ENCODE measurements at regions not wholly inside any gene's neighbourhood (a gene's known extent, or its start where the extent isn't known, plus 50 kb on each side); places are given as distances from the start of the nearest gene placed in this dataset.
"Not testable (repeated sequence)": the region's sequence is repeated elsewhere in the genome, so short reads cannot be mapped to it uniquely, and the experiment has no call there.

GRCh38 chr13:62483774-62484173 lies 1068.1 kb upstream of the PCDH20 start:
- Histone ChIP-seq H3K27ac (0 out of 2 replicates have a peak overlapping the region, but pooled peaks have one; percentile 28), H3K4me3 (ENCODE audit: low read depth, low read length) (no peak overlapping the region), H3K9me3 (ENCODE audit: severe bottlenecking) (no peaks in the 10 kb centered on the region), H3K36me3 (no peaks in the 10 kb centered on the region), H3K27me3 (ENCODE audit: insufficient read depth, low read depth, severe bottlenecking) (no peaks in the 10 kb centered on the region)
- TF ChIP-seq CTCF (IDR thresholded peaks at IDR 0.05; ENCODE audit: low read depth, low read length): no peak
- peak; percentile 10 for DNase-seq

- Histone ChIP-seq H3K27ac (no peak overlapping the region), H3K27me3 (ENCODE audit: insufficient read depth, low read depth, severe bottlenecking) (no peaks in the 10 kb centered on the region), H3K9me3 (ENCODE audit: severe bottlenecking) (no peaks in the 10 kb centered on the region), H3K36me3 (no peaks in the 10 kb centered on the region), H3K4me3 (ENCODE audit: low read depth, low read length) (no peak overlapping the region)
- TF ChIP-seq CTCF (IDR thresholded peaks at IDR 0.05; ENCODE audit: low read depth, low read length): no peak
- DNase-seq: no peak
Observed at GRCh38 chr13:62482351-62482750, 1066.7 kb upstream of the PCDH20 start.

GRCh38 chr13:62473944-62474237 lies 1058.2 kb upstream of the PCDH20 start:
- Histone ChIP-seq H3K4me3 (ENCODE audit: low read depth, low read length) (no peak overlapping the region), H3K36me3 (no peaks in the 10 kb centered on the region), H3K27ac (no peak overlapping the region), H3K27me3 (ENCODE audit: insufficient read depth, low read depth, severe bottlenecking) (no peaks in the 10 kb centered on the region), H3K9me3 (ENCODE audit: severe bottlenecking) (no peaks in the 10 kb centered on the region)
- no peak for DNase-seq
- TF ChIP-seq CTCF (IDR thresholded peaks at IDR 0.05; ENCODE audit: low read depth, low read length): no peak

DNA sequence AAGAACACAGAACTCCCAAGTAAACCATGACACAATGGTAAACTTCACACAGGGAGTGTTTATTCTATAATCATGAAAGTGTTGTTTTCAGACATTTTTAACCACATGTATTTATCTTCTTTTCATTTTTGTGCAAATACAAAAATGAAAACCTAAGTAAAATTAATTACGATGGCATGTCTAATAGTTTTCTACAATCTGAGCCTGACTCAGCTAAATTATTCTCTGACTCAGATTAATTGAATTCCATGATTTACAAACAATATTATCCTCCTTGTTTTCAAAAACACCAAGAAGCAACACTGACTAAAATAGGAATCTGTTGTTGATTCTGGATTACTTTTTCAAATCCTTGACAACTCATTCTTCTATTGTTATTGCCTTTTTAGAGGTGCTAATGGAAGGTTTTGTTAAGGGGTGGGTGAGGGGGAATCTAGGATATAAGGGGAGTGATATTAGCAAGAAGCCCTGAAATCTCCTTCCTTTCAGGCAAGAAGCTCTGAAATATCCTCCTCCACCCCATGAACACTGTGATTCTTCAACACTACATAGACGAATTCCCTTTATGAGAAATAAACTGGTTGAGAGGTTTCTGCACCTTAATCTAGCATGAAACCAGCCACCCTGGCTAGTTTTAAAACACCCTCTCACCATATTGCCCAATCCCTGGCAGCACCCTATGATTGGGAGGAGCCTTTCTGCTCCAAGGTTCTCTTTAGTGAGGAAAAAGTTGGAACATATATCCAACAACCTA lies 1057.7 kb upstream of the PCDH20 start:
- no peaks in the 10 kb centered on the region for H3K36me3 ChIP-seq
- no peaks in the 10 kb centered on the region for H3K27me3 ChIP-seq (ENCODE audit: insufficient read depth, low read depth, severe bottlenecking)
- H3K27ac ChIP-seq: no peak overlapping the region
- no peak for DNase-seq
- no peaks in the 10 kb centered on the region for H3K9me3 ChIP-seq (ENCODE audit: severe bottlenecking)
- no peak overlapping the region for H3K4me3 ChIP-seq (ENCODE audit: low read depth, low read length)
- TF ChIP-seq CTCF (IDR thresholded peaks at IDR 0.05; ENCODE audit: low read depth, low read length): no peak

DNA sequence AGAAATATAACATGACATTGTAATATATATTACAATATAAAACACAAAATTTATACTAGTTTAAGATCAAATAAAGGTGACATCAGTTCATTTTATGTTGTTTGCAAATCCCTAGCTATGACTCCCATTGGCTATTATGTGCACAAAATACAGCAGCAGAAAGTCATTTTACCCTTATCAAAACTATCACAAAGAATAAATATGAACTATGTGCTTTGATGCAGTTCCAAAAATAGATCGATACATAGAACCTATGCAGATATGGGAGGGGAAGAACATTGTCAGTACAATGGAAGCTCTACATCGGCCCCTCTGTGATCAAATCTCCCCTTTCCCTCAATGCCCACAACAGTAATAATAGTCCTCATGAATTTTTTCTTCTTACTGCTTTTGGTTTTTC lies 1038.1 kb upstream of the PCDH20 start:
- Histone ChIP-seq H3K27ac (no peak overlapping the region), H3K4me3 (ENCODE audit: low read depth, low read length) (no peak overlapping the region), H3K36me3 (no peaks in the 10 kb centered on the region), H3K9me3 (ENCODE audit: severe bottlenecking) (no peaks in the 10 kb centered on the region), H3K27me3 (ENCODE audit: insufficient read depth, low read depth, severe bottlenecking) (no peaks in the 10 kb centered on the region)
- TF ChIP-seq CTCF (IDR thresholded peaks at IDR 0.05; ENCODE audit: low read depth, low read length): no peak
- DNase-seq: no peak

DNA sequence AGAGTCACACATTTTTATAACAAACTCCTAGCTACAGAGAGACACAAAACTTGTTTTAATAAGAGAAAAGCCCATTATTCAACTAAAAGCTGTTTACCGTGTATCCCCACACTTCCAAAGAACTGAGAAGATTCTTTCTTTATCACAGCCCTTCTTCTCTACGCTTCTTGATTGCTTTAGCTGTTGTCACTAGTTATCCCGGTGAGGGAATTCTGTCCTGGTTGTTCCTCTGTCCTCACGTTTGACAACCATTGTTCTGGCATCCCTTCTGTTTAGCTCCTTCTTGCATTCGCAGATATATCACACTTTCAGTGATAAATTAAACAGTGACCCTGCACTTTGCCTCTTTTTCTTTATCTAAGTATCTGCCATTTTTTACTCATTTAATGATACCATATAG lies 1035.1 kb upstream of the PCDH20 start:
- DNase-seq: no peak
- H3K36me3 ChIP-seq: no peaks in the 10 kb centered on the region
- no peaks in the 10 kb centered on the region for H3K9me3 ChIP-seq (ENCODE audit: severe bottlenecking)
- H3K4me3 ChIP-seq (ENCODE audit: low read depth, low read length): no peak overlapping the region
- TF ChIP-seq CTCF (IDR thresholded peaks at IDR 0.05; ENCODE audit: low read depth, low read length): no peak
- H3K27me3 ChIP-seq (ENCODE audit: insufficient read depth, low read depth, severe bottlenecking): no peaks in the 10 kb centered on the region
- H3K27ac ChIP-seq: no peak overlapping the region

GRCh38 chr13:62447771-62448382 lies 1032.2 kb upstream of the PCDH20 start:
- H3K27me3 ChIP-seq (ENCODE audit: insufficient read depth, low read depth, severe bottlenecking); DNase-seq; H3K27ac ChIP-seq; H3K36me3 ChIP-seq; H3K4me3 ChIP-seq (ENCODE audit: low read depth, low read length); H3K9me3 ChIP-seq (ENCODE audit: severe bottlenecking): not testable (repeated sequence)
